ENCODE measurements at regions not wholly inside any gene's neighbourhood (a gene's known extent, or its start where the extent isn't known, plus 50 kb on each side); places are given as distances from the start of the nearest gene placed in this dataset.

DNA sequence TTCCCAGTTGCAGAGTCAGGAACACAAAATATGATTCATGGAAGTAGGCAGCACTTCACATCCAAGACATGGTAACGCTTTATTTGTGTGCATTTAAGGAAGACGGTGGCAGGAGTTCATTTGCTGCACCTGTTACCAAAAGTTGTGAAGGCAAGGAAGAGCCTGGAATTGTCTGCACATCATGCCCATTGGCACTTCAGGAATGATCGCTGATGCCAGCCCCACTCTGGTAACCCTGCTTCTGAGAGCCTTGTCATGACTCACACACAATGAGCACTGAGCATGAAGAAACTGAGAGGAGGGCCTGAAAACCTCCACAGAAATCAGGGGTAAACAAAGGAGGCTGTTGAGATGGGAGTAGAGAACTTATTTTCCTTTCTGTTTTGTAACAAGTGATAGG is 181.1 kb downstream of the RPS12 start:
- TF ChIP-seq YY1 (IDR thresholded peaks at IDR 0.05; ENCODE audit: insufficient read depth, insufficient read length) (no peak), SUZ12 (IDR thresholded peaks at IDR 0.05; ENCODE audit: extremely low read depth, insufficient read depth, insufficient read length) (no peak)

Data from NT2/D1 (cell line).